Stimulated activated CD4-positive, alpha-beta T cell treated with anti-CD3 and anti-CD28 coated beads, Interleukin-12 subunit alpha, Interleukin-12 subunit beta, amount 100 ng/mL, for 4 hours (primary cell): ENCODE measurements at regions not wholly inside any gene's neighbourhood (a gene's known extent, or its start where the extent isn't known, plus 50 kb on each side); places are given as distances from the start of the nearest gene placed in this dataset.
"Not testable (repeated sequence)": the region's sequence is repeated elsewhere in the genome, so short reads cannot be mapped to it uniquely, and the experiment has no call there.

Source experiments
- DNase-seq: peaks from one replicate; pipeline ENCODE4 v3.0.0-alpha.2; 2020

GRCh38 chr2:16746833-16747232, 81.2 kb upstream of the CYRIA start:
- DNase-seq, result no peak

- DNase-seq, result no peak
Measured at GRCh38 chr2:16746329-16746728, 80.7 kb upstream of the CYRIA start.

GRCh38 chr2:16745466-16745865, 79.8 kb upstream of the CYRIA start:
- DNase-seq, result no peak

DNA sequence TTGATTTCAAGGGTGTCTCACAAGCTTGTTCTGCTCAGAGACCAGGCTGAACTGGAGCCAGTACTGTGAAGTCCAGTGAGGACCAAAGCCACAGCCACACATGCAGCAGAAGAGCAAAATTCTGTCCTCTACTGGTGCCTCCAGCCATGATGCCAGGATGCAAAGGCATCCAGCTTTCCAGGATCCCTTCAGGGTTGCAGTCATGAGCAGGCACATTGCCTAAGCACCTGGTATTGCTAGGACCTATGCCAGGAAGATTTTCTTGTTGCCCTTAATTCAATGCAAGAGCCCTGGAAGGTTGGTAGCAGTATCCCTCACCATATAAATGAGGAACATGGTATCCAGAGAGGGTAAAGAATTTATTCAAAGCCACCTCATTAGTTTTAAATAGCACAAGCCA, 78.9 kb upstream of the CYRIA start:
- DNase-seq, result no peak

DNA sequence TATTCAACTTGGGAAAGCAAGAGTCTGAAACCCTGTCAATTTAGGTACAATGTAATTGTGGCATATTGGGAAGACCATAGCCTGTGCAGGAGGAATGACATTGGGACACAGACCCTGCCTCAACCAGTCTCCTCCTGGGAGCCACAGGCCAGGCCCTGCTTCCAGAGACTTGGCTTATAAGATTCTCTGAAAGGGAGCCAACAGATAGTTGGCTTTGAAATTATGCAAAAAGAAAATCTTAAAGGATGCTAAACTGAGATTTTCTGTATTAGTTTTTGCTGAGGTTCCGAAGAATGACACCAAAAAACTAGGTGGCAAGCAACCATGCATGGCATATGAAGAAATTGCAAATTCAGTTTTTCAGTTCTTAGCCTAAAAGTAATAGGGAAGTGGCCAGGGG, 76.4 kb upstream of the CYRIA start:
- no peak for DNase-seq

DNA sequence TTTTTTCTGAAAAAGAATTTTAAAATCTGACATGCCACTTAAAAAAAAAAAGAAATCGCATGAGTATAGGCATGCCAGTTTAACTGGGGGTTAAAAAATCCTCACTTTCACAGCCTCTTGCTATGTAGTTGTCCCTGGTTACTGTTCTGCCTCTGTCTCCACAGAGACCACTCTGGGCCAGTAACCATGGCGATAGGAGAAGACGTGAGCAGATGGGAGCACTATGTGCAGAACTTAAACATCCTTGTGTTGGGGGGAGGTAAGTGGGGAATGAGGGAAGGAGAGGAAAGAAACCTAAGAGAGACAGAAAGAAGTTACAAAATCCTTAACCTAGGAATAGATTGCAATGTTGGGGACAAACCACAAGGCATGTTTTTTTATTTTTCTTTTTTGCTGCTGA, 75.9 kb upstream of the CYRIA start:
- DNase-seq, result no peak

GRCh38 chr2:16739778-16740581, 74.3 kb upstream of the CYRIA start:
- no peak for DNase-seq

GRCh38 chr2:16738361-16739225, 73.0 kb upstream of the CYRIA start:
- no peak for DNase-seq

GRCh38 chr2:16737812-16738211, 72.2 kb upstream of the CYRIA start:
- no peak for DNase-seq

DNA sequence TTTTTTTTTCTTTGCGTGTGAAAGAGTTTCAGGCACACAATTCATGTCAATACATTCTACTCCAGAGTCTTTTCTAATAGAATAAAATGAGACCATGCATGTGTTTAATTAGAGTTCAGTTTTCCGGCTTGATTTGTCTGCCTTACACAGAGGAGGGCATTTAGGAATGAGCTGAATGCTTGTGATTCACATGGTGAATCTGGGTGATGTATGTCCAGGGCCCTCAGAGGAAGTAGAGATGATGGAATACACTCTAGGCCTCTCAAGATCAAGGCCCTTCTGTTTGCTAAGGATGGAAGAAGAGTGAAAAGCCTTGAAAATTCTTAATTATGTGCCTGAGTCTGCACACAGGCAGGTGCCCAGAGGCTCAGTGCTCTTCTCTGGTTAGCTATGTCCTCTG, 71.0 kb upstream of the CYRIA start:
- DNase-seq, result no peak

- no peak for DNase-seq
Measured at GRCh38 chr2:16729335-16729734, 63.7 kb upstream of the CYRIA start.

DNA sequence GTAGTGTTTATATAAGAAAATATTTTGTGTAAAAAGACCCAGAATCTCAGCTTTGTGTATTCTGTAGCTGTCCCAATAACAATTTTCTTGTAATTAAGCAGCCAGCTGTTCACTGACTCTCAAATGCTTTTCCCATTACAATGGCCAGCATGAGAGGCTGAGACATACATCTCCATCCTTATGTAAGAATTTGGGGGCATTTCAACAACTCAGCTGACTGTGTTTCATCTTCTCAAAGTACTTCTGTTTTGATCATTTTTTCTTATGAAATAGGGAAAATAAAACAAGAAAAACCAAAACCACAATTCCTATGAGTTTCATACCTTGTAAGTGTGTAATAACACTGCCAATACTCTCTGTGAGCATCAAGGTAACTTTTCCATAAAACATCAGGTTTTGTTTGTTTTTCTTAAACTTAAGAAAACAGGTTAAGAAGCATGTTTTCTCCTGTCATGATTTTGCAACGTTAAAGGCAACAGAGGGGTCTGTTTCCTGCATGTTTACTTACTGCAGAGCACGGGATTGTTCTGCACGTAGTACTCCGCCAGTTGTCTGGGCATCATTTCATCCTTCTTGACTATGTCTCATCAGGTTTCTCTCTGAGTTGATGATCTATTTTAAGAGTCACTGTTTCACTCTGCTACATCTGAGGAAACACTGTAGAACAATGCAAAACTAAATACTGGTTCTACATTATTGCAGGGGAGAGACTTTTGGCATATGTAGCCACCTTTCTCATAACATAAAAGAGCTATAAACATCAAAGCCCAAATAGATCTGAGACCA, 62.9 kb upstream of the CYRIA start:
- no peak for DNase-seq

DNA sequence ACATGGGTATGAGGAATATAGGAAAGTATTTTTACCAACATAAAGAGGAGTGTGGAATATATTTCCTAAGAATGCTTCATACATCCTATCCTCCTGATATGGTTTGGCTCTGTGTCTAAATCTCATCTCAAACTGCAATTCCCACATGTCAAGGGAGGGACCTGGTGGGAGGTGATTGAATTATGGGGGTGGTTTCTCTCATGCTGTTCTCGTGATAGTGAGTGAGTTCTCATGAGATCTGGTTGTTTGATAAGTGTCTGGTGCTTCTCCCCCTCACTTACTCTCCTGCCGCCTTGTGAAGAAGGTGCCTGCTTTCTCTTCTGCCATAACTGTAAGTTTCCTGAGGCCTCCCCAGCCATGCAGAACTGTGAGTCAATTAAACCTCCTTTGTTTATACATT, 62.2 kb upstream of the CYRIA start:
- not testable (repeated sequence) for DNase-seq

- DNase-seq, result no peak
Measured at GRCh38 chr2:16727256-16727655, 61.6 kb upstream of the CYRIA start.

- DNase-seq, result no peak
Measured at GRCh38 chr2:16726577-16726976, 60.9 kb upstream of the CYRIA start.

- no peak for DNase-seq
Measured at GRCh38 chr2:16726147-16726546, 60.5 kb upstream of the CYRIA start.

GRCh38 chr2:16725549-16725948, 59.9 kb upstream of the CYRIA start:
- no peak for DNase-seq

GRCh38 chr2:16722677-16723076, 57.0 kb upstream of the CYRIA start:
- no peak for DNase-seq

GRCh38 chr2:16722126-16722525, 56.5 kb upstream of the CYRIA start:
- DNase-seq, result no peak

DNA sequence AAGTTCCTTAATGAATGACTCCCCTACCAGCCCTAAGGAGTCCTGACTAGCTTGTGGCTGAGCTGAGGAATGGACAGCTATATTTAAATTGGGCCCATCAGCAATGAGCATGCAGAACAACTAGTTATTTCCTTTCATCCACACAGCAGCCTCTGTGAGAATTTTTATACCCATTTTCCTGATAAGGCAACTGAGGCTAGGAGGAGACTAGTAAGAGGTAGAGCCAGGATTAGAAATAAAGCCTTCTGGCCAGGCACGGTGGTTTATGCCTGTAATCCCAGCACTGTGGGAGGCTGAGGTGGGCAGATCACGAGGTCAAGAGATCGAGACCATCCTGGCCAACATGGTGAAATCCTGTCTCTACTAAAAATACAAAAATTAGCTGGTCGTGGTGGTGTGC, 55.9 kb upstream of the CYRIA start:
- not testable (repeated sequence) for DNase-seq

- not testable (repeated sequence) for DNase-seq
Measured at GRCh38 chr2:16720737-16721136, 55.1 kb upstream of the CYRIA start.

DNA sequence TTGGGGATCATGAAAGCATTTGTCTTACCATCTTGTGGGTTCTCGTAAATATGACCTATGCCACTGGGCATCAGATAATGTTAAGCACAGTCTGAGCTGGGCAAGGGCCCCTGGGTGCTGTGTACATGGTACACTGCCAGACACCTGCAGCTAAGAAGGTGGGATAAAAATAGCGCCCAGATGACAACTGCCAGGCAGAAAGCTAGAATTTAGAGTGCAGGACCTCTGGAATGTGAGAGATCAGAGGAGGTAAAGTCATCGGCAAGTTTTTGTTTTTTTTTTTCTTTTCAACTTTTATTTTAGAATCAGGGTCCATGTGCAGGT, 53.8 kb upstream of the CYRIA start:
- no peak for DNase-seq
